NCI-H1930 (cell line): ENCODE measurements at regions not wholly inside any gene's neighbourhood (a gene's known extent, or its start where the extent isn't known, plus 50 kb on each side); places are given as distances from the start of the nearest gene placed in this dataset.
"Not testable (repeated sequence)": the region's sequence is repeated elsewhere in the genome, so short reads cannot be mapped to it uniquely, and the experiment has no call there.

Experiments used
- DNase-seq, 2 experiments: peaks; one replicate each; lab custom pipeline; 2025; lab: John Stamatoyannopoulos, UW

DNA sequence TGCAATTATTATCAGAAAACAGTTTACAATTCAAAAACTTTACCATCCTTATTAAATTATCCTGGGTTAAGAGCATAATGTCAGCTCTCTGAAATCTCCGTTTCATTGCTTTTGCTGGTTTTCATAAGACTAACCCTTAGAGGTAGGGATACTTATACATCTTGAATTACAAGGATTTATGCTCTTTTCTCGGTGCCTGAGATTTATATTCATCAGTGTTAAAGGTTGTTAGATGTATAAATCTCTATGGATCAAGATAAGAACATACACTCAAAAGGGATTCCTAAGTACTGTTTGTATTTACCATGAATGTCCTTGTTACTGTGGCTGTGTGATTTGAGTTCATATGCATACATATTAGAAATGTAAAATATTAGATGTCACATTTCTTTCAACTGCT, 684.7 kb downstream of the EFNA5 start:
- no peak for DNase-seq

DNA sequence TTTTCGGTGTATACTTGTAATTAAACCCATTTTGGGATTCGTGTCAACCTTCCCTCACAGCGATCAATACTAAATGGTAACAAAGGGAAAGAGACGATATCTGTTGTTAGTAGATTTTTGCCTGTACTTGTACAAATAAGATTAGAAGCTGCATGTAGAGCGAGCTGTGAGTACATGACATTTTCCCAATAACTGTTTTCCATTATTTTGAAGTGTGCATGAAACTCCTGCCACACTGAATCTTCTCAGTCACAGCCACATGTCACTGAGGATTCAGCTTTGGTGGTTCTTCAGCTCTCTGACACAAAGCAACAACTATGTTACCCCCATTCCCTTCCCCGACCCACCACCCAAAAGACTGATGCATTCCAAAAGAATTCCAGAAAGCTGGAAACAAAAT, 685.6 kb downstream of the EFNA5 start:
- no peak for DNase-seq

DNA sequence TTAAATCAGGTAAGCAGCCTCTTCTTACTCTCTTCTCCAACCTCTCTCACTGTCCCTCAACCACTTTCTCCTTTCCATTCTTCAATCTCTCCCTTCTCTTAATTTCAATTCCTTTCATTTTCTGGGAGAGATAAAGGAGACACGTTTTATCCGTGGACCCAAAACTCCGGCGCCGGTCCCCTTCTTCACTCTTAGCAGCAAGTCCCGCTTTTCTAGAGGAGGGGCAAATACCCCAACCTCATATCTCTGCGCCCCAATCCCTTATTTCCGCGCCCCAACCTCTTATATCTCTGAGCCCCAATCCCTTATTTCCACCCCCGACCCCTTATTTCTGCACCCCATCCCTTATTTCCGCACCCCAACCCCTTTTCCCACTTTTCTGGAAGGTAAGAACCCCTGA, 691.6 kb downstream of the EFNA5 start:
- DNase-seq, result not testable (repeated sequence)

DNA sequence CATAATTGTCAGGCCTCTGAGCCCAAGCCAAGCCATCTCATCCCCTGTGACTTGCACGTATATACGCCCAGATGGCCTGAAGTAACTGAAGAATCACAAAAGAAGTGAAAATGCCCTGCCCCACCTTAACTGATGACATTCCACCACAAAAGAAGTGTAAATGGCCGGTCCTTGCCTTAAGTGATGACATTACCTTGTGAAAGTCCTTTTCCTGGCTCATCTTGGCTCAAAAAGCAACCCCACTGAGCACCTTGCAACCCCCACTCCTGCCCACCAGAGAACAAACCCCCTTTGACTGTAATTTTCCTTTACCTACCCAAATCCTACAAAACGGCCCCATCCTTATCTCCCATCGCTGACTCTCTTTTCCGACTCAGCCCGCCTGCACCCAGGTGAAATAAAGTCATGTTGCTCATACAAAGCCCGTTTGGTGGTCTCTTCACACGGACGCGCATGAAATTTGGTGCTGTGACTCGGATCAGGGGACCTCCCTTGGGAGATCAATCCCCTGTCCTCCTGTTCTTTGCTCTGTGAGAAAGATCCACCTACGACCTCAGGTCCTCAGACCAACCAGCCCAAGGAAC, 692.1 kb downstream of the EFNA5 start:
- DNase-seq, result not testable (repeated sequence)

DNA sequence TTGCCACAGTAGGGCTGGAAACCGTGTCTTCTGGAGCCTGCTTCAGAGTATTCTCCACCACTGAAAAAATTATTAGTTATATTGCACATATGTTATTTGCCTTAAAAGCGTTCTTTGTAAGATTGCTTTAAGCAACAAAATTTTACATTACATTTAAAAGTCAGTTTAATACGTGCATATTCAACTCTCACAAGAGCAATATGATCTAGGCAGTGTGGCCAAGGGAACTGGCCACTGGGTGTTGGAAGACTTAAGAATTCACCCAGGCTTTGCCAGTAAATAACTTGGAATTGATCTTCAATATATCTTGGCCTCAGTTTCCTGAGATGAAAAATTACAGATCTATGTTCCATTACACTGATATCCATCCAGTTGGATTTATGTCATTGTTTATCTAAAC, 694.4 kb downstream of the EFNA5 start:
- no peak for DNase-seq

DNA sequence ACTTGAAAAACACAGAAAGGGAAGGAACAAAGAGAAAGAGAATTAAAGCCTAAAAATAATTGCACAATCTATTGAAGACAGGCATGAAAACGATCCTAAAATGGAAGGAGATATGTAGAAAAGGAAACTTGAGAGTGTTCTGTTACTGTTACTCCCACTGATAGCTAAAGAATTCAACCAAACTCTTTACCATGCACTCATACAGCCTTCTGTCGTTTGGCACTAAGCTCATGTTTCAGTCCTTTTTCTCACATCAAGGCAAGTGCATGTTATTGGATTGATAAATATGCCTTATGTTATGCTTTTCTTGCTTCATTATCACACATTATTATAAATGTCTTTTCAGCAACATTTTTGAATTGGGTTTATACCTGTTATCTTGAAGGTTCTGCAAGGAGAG, 696.5 kb downstream of the EFNA5 start:
- no peak for DNase-seq

DNA sequence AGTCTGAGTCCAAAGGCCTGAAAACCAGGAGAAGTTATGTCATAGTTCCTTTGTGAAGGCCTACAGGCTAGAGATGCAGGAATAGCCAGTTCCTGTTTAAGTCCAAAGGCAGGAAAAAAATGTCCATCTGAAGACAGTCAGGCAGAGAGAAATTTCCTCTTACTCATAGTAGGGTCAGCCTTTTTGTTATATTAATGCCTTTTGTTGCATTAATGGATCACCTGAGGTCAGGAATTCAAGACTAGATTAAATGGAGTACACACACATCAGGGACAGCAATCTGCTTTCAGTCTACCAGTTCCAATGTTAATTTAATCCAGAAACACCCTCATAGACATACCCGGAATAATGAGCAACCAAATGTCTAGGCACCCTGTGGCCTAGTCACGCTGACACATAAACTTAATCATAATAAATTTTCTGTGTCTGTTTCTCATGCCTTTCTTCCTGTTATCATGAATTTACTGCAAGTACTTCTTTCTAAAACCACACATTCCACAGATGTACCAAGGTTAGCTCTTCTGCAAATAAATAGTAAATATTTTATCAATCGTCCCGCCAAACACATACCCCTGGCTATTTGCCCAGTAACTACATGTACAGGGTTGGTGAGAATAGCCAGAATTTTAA, 703.9 kb downstream of the EFNA5 start:
- no peak for DNase-seq

DNA sequence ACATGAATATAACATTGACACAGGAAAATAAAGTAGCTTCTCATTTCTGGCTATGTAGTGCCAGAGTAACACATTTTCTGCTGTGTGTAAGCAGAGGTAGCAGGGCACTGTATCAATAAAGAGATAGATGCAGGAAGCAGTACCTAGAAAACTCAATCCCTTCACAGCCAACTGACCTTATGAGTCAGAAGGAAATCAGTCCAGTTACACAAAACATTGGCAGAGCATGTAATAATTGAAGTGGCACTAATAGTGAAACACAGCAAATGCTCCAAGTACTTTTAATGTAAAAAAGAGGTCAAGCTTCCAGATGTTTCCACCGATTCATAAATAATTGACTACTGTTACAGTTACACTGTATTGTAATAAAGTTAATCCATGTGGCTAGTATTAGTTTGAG, 706.6 kb downstream of the EFNA5 start:
- no peak for DNase-seq

DNA sequence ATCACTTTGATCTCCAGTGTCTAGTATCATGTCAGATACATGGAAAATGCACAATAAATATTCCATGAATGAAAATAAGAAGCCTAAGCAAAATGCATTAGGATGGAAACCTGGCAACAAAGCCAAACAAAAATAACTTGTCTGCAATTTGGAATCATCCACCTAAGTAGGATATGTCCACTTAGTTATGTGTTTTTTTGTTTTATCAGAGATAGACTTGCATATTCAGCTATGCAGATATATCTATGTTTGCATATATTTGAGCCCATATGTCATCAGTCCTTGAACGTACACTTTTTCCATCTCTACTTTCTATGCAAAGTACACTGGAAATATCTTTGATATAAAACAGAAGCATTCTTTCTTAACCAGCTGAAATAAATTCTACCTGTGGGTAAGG, 707.1 kb downstream of the EFNA5 start:
- no peak for DNase-seq

DNA sequence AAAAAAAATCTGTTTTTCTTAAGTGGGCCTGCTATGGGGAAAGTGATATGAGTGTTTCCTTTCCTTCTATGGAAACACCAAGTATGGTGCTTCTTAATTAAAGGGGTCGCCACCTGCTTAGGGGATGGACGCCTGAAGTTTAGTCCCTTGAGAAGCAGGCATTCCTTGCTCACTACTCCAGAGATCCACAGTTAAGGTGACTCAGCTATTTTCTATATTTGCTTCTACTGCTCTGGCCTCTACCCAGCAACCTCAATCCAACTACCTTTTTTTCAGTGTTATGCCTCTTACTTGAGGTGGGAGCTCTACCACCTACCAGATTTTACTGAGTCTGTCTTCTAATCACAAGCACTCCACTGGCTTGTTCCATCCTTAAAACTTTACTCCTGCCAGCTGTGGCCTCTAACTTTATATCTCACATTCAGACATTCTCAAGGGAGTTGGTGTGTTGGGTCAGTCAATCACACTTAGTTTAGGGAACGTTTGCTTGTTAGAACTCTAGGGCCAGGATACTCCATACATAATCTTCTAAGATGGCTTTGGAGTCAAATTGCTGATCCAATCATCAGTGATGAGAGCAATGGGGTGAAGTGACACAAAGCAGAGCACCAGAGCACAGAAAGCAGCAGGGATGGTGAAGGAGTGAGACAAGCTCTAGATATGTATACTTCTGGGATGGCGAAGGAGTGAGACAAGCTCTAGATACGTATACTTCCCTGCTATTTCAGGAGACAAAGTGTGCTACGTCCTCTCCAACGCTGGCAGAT, 708.1 kb downstream of the EFNA5 start:
- DNase-seq, result no peak

DNA sequence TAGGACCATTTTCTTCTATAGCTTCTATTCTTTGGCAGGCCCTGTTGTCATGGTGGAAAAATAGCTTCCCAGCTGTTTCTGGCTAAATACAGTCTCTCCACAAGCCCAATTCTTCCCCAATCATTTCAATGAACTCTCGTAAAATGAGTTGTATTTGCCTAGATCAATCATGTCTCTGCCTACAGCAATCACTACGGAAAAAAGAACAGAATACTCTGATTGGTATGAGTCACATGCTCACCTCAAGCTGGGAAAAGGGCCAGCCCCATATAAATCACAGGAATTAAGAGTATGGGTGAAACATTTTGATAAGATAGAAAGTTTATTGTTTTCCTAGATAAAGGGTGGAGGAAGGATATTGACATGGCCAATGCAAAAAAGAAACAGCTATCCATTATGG, 711.4 kb downstream of the EFNA5 start:
- peak; percentile 45 to 56 for DNase-seq

DNA sequence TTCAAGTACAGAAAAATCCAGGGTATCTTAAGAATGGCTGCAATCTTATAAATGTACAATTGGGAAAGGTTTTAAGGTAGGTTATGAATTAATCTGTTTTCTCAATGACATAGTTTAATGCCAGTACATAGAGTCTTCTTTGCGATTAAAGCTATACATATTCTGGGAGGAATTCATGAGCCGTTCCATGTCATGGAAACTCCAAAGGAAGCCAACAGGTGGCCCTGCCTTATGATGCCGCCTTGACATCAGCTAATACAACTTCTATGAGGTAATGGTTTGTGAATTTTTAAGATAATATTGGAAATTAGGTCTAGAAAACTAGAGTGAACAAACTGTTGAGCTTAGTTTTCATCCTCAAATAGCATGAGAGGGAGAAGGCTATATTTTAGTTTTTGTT, 713.4 kb downstream of the EFNA5 start:
- no peak for DNase-seq

DNA sequence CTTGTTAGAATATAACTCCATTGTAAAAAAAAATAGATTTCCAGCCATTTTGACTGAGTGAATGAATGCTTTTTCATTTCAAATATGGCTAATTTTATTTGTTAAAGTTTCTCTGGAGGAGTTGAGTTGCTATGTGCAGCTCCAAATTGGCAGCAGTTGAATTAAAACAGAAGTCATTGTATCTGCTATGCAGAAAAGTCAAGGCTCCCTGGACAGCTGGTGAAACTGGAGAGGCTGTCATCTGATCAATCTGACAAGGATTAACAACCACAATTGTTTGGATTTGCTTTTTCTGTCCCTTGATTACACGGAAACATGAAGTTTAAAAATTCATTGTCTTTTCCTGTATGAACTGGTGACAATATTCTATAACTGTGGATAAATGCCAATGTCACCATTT, 713.9 kb downstream of the EFNA5 start:
- no peak for DNase-seq

DNA sequence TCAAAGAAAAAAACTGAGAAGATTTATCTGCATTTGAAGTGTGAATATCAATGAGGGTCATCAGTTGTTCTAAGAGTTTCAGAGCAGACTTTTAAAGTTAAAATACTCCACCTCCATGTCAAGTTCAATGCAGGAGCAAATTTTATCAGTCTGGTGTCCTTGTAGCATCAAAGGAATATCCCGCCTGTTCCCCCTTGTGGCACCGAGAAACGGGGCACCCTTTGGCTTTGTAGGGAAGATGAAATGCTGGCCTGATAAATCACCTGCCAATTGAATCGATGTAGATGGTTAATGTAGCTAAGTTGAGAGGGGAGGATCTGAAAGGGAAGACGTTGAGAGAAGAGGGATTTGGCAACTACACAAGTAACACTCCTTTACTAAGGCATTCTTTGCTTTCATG, 714.5 kb downstream of the EFNA5 start:
- DNase-seq, result no peak

DNA sequence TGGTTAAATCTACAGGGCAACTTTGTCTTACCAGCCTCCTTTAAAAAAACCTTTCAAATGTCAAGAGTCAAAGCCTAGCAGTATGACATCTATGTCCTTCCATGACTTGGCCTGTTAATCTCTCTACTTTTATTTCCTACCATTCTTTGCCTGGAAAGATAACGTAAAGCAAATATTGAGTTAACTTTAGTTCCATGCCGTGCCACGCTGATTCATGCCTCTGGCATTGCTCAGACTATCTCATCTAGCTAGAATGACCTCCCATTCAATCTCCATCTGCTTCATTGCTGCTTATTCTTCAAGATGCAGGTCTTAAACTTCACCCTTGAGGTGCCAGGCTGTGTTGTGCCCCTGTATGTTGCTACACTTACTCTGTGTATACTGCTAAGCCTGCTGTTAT, 729.8 kb downstream of the EFNA5 start:
- no peak for DNase-seq

DNA sequence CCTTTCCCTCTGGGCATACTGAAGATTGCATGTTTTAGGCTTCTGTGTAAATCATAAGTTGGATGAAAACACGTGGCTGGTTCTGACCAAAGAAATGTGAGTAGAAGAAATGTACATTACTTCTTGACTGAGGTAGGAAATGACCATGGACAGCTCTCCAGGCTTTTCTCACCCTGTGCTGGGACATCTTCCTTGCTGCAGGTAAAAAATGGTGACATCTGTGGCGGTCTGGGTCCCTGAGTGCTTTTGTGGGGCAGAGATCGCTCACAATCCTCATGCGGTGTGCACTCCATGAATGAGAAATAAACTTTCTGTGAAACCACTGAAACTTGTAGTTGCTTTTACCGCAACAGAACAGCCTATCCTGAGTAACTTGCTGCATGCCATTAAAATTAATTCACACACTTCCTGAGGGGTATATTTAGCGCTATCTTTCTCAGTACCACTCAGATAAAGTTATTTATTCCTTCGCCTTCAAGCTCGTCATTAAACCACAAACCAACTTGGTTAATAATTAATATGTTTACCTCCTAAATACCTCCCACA, 730.4 kb downstream of the EFNA5 start:
- DNase-seq, result no peak

DNA sequence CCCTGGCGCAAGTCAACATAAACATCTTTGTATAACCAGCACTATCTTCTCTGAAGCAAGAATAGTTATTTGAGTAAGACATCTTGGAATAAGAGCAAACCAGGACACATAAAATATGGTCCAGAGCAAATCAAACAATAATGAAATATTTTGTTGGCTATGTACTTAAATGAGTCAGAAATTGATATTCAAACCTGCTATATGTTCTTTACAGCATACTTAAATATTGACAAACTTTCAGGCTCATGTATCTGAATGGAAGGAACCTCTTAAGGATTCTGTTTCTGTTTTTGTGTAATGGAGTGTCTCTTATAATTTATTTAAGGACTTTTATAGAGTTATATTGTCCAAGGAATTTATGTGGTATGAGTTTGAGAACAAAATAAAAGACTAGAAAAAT, 747.3 kb downstream of the EFNA5 start:
- DNase-seq, result no peak

DNA sequence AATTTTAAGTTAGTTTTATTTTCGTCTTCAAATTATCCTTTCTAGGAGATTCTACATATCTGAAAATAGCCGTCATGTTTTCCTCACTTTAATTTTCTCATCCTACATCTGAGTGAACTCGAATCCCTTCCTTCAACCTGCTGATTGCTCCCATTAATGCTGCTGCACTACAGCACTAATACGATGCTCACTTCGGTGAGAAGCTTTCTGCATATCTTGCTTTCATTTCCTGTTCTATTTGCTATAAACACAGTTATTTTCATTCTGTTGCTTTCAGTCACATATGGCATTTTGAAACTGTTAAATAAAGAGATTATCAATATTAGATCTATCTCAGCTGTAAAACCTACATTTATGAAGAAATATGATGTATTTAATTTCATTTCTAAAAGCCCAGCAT, 749.2 kb downstream of the EFNA5 start:
- no peak for DNase-seq

DNA sequence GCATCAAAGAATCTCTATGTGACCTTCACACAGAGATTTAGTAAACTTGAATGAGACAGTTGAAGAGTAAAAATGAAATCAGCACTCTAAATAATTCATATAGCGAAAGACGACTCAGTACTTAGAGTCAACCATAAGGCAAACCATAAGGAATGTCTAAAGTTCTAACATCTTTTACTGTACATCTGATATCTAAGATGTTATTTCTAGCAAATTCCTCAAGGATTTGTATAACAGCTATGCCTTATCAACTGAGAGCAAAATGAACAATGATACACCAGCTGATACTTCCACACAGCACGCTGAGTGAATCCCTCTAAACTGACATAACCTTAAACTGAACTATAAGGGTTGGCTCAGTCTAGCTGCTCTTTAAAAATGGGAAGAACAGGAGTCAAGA, 760.3 kb downstream of the EFNA5 start:
- DNase-seq, result no peak

DNA sequence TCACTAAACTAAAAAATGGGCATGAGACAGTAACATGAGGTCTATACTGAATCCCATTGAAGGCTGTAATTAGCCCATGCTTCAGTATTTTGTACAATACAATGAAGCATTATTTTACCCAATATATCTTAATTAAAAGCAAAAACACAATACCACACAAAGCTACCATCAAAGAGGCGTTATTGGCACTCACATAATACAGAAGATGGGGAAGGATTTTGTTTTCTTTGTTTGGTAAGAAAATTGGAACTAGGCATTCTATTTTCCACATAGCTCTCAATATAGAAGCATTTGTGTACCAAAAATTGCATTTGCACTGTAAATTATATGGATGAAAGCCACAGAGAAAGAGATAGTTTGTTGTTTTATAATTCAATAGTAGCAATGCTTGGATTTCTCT, 761.0 kb downstream of the EFNA5 start:
- DNase-seq, result no peak

DNA sequence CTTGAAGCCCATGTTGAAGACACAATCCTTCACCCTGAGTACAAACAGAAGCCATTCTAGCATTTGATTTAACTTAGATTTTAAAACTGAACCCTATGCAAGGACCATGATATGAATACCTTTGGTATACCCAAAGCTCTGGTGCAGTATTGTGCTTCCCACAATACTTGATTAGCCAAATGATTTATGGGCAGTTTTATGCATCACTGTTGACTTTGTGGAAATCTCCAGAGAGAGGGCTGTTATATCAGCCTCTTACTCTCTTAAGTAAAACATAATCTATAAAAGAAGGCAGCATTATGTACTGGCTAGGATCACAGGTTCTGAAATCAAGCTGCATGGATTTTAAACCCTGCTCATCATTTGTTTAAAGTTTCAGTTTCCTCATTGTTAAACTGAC, 762.8 kb downstream of the EFNA5 start:
- no peak for DNase-seq

DNA sequence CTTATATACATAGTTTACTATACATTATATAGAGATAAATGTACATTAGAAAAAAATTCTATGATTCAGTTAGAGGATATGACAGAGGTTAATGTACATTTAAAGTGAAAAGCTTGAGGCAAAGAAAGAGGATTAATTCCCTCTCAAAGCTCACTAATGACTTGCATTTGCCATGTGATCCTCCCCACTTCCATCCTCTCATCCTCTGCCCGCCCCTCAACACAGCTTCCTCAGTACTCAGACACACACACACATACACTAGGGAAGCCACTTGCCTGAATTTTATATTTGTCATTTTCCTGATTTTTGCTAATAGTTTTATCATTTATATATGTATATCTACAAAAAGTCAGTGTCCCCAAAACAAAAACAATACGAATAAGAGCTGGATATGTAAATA, 764.5 kb downstream of the EFNA5 start:
- DNase-seq, result no peak

DNA sequence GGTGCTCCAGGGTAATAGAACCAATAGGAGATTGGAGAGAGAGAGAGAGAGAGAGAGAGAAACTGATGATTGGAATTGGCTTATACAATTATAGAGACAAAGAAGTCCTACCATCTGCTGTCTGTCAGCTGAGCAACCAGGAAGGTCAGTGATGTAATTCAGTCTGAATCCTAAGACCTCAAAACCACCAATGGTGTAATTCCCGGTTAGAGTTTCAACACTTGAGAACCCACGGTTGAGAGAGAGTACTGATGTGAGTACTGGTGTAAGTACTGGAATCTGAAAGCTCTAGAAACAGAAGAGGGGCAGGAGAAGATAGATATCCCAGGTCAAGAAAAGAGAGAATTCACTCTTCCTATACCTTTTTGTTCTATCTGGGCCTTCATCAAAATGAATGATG, 775.8 kb downstream of the EFNA5 start:
- no peak for DNase-seq
